HEK293 (cell line): ENCODE measurements at regions not wholly inside any gene's neighbourhood (a gene's known extent, or its start where the extent isn't known, plus 50 kb on each side); places are given as distances from the start of the nearest gene placed in this dataset.

Source experiments
- CTCF ChIA-PET: fragments of 350-600 bp; formaldehyde crosslinking; extraction: SDS; loops from one replicate; lab custom pipeline; 2021; ENCODE audit warnings: antibody characterized with exemption; lab: Yijun Ruan, JAX
- POLR2A ChIA-PET: fragments of 300-600 bp; formaldehyde crosslinking; extraction: SDS; loops from one replicate; lab custom pipeline; 2020; ENCODE audit warnings: antibody characterized with exemption, inconsistent platforms; lab: Yijun Ruan, JAX
- H3K27ac ChIP-seq: fragments of 200-500 bp; sonication (Bioruptor generic); 2 replicates; pipeline ENCODE4 v1.5.1; 2014; ENCODE audit warnings: low read depth, low read length, control low read depth, inconsistent platforms; ENCODE audit errors: extremely low read depth
- H3K36me3 ChIP-seq, 2 experiments: fragments of 200-500 bp in 1 of 2; sonication (Bioruptor generic) in 1 of 2; 1 replicate in 1 of 2; 2 replicates in 1 of 2; pipeline ENCODE4 v1.5.1; 2014 to 2017; ENCODE audit warnings: inconsistent platforms in 2 of 2, low read length in 2 of 2; ENCODE audit not compliant: control insufficient read depth in 2 of 2, insufficient read depth in 1 of 2
- H3K4me1 ChIP-seq: fragments of 200-500 bp; sonication (Bioruptor generic); 2 replicates; pipeline ENCODE4 v1.5.1; 2014; ENCODE audit warnings: mild to moderate bottlenecking, low read length, inconsistent platforms; ENCODE audit not compliant: control insufficient read depth, insufficient read depth
- H3K4me3 ChIP-seq: 2 replicates; pipeline ENCODE4 v1.5.1; 2011; ENCODE audit warnings: low read depth, mild to moderate bottlenecking, control low read depth, low read length, moderate library complexity
- H3K9me3 ChIP-seq: fragments of 200-500 bp; sonication (Bioruptor generic); 2 replicates; pipeline ENCODE4 v1.5.1; 2014; ENCODE audit warnings: low read depth, low read length, inconsistent platforms; ENCODE audit not compliant: control insufficient read depth, insufficient read depth
- CTCF ChIP-seq: fragments of 450-650 bp; formaldehyde crosslinking; IDR thresholded peaks from 2 replicates; pipeline ENCODE4 v1.5.1; 2016; ENCODE audit warnings: missing biosample characterization, missing genetic modification characterization
- FEZF1 ChIP-seq: fragments of 450-650 bp; formaldehyde crosslinking; IDR thresholded peaks from 2 replicates; pipeline ENCODE4 v1.5.1; 2016; ENCODE audit warnings: missing biosample characterization, missing genetic modification characterization
- GLIS1 ChIP-seq: fragments of 450-650 bp; formaldehyde crosslinking; IDR thresholded peaks from 2 replicates; pipeline ENCODE4 v1.5.1; 2016; ENCODE audit warnings: missing biosample characterization, missing genetic modification characterization
- MYNN ChIP-seq: fragments of 450-650 bp; formaldehyde crosslinking; IDR thresholded peaks from 2 replicates; pipeline ENCODE4 v1.5.1; 2016; ENCODE audit warnings: missing biosample characterization, missing genetic modification characterization, borderline replicate concordance
- OSR2 ChIP-seq: fragments of 450-650 bp; formaldehyde crosslinking; IDR thresholded peaks from 2 replicates; pipeline ENCODE4 v1.5.1; 2016; ENCODE audit warnings: missing biosample characterization, missing genetic modification characterization
- PRDM10 ChIP-seq: fragments of 450-650 bp; formaldehyde crosslinking; IDR thresholded peaks from 2 replicates; pipeline ENCODE4 v1.5.1; 2016; ENCODE audit warnings: missing biosample characterization, missing genetic modification characterization
- PRDM2 ChIP-seq: fragments of 450-650 bp; formaldehyde crosslinking; IDR thresholded peaks from 2 replicates; pipeline ENCODE4 v1.5.1; 2016; ENCODE audit warnings: missing biosample characterization, missing genetic modification characterization, borderline replicate concordance
- PRDM4 ChIP-seq: fragments of 450-650 bp; formaldehyde crosslinking; IDR thresholded peaks from 2 replicates; pipeline ENCODE4 v1.5.1; 2017; ENCODE audit warnings: missing biosample characterization, missing genetic modification characterization
- SP7 ChIP-seq: fragments of 450-650 bp; formaldehyde crosslinking; IDR thresholded peaks from 2 replicates; pipeline ENCODE4 v1.5.1; 2016; ENCODE audit warnings: missing biosample characterization, missing genetic modification characterization
- WT1 ChIP-seq: fragments of 450-650 bp; formaldehyde crosslinking; IDR thresholded peaks from 2 replicates; pipeline ENCODE4 v1.5.1; 2016; ENCODE audit warnings: missing biosample characterization, missing genetic modification characterization
- ZBTB8A ChIP-seq: fragments of 450-650 bp; formaldehyde crosslinking; IDR thresholded peaks from 2 replicates; pipeline ENCODE4 v1.5.1; 2016; ENCODE audit warnings: missing biosample characterization, missing genetic modification characterization
- ZEB2 ChIP-seq: fragments of 450-650 bp; formaldehyde crosslinking; IDR thresholded peaks from 2 replicates; pipeline ENCODE4 v1.5.1; 2016; ENCODE audit warnings: missing biosample characterization, missing genetic modification characterization
- ZIC2 ChIP-seq: fragments of 450-650 bp; formaldehyde crosslinking; IDR thresholded peaks from 2 replicates; pipeline ENCODE4 v1.5.1; 2016; ENCODE audit warnings: missing biosample characterization, missing genetic modification characterization
- ZNF280D ChIP-seq: fragments of 450-650 bp; formaldehyde crosslinking; IDR thresholded peaks from 2 replicates; pipeline ENCODE4 v1.5.1; 2016; ENCODE audit warnings: missing biosample characterization, missing genetic modification characterization
- ZNF341 ChIP-seq: fragments of 450-650 bp; formaldehyde crosslinking; IDR thresholded peaks from 2 replicates; pipeline ENCODE4; 2016; ENCODE audit warnings: low read depth, missing biosample characterization, missing genetic modification characterization
- ZNF366 ChIP-seq: fragments of 450-650 bp; formaldehyde crosslinking; conservative IDR thresholded peaks from 2 replicates; pipeline ENCODE4 v1.5.1; 2016; ENCODE audit warnings: missing biosample characterization, missing genetic modification characterization
- ZNF561 ChIP-seq: fragments of 450-650 bp; IDR thresholded peaks from 2 replicates; pipeline ENCODE4 v1.5.1; 2018; ENCODE audit warnings: missing biosample characterization, missing genetic modification characterization, borderline replicate concordance
- ZNF664 ChIP-seq: fragments of 450-650 bp; formaldehyde crosslinking; IDR thresholded peaks from 2 replicates; pipeline ENCODE4 v1.5.1; 2016; ENCODE audit warnings: missing biosample characterization, missing genetic modification characterization

GRCh38 chr20:10960416-10960815 lies 286.6 kb upstream of the JAG1 start (continued):
- no peak for TF ChIP-seq PRDM2 (tag by site-specific recombination)

- Histone ChIP-seq H3K9me3 (no peaks in the 10 kb centered on the region), H3K27ac (no peak overlapping the region), H3K4me3 (no peak overlapping the region), H3K36me3 (no peaks in the 10 kb centered on the region), H3K4me1 (peaks cover 12% of the 10 kb centered on the region)
- ChIA-PET POLR2A (no interaction called here), CTCF (interaction anchor here (0.6 to 1.0 kb wide), 3 partner anchors 13 to 1024 kb away, joined by 3 to 5 read pairs (median 3); no protein-coding TSS in a partner anchor)
- TF ChIP-seq PRDM10, result peak; percentile 60; the same call in 1 of the 2 replicates
- no peak for TF ChIP-seq ZNF341 (tag by site-specific recombination)
- TF ChIP-seq ZBTB8A (tag by site-specific recombination), result 0 out of 2 replicates have a peak, but pooled peaks have one; percentile 34
- TF ChIP-seq ZNF366 (tag by site-specific recombination), result 0 out of 2 replicates have a peak, but pooled peaks have one; percentile 12
- TF ChIP-seq FEZF1 (tag by site-specific recombination), result peak; percentile 88
- peak; percentile 39; the same call in 1 of the 2 replicates for TF ChIP-seq OSR2 (tag by site-specific recombination)
- TF ChIP-seq SP7 (tag by site-specific recombination), result peak; percentile 37; the same call in 1 of the 2 replicates
- TF ChIP-seq WT1 (tag by site-specific recombination), result peak; percentile 97
- TF ChIP-seq ZNF280D, result no peak
- peak; percentile 8; the same call in 1 of the 2 replicates for TF ChIP-seq CTCF (tag by site-specific recombination)
- TF ChIP-seq ZNF561 (tag by site-specific recombination), result peak; percentile 52; the same call in 1 of the 2 replicates
- no peak for TF ChIP-seq MYNN
- TF ChIP-seq ZEB2 (tag by site-specific recombination), result peak; percentile 45; the same call in 1 of the 2 replicates
- peak; percentile 31; the same call in 1 of the 2 replicates for TF ChIP-seq ZIC2 (tag by site-specific recombination)
- TF ChIP-seq PRDM4 (tag by site-specific recombination), result peak; percentile 38; the same call in 1 of the 2 replicates
- 0 out of 2 replicates have a peak, but pooled peaks have one; percentile 6 for TF ChIP-seq GLIS1
- no peak for TF ChIP-seq ZNF664 (tag by site-specific recombination)
Measured at GRCh38 chr20:10961651-10962288, 288.0 kb upstream of the JAG1 start.
